IPS-NIHi7 (cell line): ENCODE measurements at regions not wholly inside any gene's neighbourhood (a gene's known extent, or its start where the extent isn't known, plus 50 kb on each side); places are given as distances from the start of the nearest gene placed in this dataset.

Source experiments
- DNase-seq: peaks from one replicate; pipeline ENCODE4 v3.0.0; 2012; ENCODE audit warnings: mixed read lengths; ENCODE audit errors: extremely low spot score

- DNase-seq: no peak
Observed at GRCh38 chr6:100181309-100181708, 187.3 kb upstream of the MCHR2 start.

GRCh38 chr6:100179576-100179975, 185.6 kb upstream of the MCHR2 start:
- DNase-seq: no peak

DNA sequence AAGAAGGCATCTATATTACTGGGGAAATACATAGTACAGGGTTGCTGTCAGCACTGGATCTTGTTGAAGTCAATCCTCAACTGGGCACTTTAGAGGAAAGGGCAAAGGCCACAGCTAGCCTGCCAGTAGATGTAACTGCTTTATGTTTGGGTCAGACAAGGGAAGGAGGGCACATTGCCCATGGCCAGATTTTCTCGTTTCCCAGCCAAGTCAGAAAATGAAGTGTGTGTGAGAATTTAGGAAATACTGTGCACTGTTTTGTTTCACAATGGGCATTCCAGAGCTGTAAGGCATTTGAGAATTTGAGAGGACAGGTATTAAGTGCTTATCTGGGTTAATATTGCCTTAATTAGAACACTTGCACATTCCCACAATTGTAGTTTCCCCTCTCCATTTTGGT, 183.9 kb upstream of the MCHR2 start:
- no peak for DNase-seq

DNA sequence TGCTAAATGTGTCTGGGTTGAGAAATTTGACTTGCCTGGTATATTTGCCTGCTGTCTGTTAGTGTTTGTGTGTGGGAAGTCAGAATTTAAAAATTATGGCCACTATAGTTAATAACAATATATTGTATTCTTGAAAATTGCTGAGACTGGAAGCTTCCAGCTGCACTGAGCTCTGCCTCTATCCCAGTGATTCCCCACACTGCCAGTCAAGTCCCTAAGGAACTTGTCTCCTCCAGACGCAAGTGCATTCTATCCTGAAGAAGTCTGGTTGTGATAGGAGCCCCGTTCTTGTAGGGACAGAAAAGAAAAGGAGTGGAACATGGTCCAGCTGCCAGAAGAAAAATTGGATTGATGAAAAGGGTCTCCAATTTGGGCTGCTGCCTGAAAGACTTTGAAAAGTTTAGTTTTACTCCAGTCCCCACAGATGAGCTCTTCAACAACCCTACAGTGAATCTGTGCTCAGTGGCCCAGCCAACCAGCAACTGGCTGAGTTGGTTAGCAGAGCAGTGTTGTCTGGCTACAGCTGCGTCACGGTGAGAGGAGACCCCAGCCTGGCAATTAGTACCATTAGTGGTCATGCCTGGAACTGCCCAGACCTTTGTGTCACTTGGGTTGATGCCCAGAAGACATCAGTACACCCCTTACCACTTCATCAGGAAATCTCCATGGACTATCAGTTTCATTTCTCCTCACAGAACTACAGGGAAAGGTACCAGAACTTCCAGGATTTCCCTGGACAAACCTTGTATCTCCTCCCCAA, 183.1 kb upstream of the MCHR2 start:
- DNase-seq: no peak

DNA sequence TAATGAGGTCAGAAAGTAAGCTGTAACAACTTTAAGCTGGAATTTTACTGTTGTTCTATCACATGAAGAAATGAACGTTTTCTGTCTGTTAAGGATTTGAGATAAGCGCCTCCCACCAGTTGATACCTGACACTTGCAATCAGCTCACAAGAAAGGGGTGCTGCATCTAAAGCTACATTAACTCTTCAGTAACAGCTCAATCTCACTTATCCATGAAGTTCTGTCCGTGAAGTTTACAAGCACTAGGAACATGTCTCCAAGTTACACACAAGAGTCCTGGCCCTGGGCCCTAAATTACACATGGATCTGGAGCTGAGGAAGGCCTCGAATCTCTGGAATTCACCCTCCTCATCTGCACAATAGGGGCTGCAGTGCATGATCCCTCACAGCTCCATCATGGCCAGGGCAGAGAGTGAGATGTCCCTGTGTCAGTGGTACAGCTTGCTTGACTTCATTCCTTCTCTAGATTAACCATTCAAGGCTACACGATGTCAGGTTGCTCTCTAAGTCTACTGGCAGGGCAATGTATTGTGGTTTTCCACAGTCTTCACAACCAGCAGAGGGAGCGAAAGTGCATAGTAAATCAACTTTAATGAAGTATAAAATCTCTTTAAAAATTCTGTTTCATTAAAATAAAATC, 182.4 kb upstream of the MCHR2 start:
- peak; percentile 29 for DNase-seq

DNA sequence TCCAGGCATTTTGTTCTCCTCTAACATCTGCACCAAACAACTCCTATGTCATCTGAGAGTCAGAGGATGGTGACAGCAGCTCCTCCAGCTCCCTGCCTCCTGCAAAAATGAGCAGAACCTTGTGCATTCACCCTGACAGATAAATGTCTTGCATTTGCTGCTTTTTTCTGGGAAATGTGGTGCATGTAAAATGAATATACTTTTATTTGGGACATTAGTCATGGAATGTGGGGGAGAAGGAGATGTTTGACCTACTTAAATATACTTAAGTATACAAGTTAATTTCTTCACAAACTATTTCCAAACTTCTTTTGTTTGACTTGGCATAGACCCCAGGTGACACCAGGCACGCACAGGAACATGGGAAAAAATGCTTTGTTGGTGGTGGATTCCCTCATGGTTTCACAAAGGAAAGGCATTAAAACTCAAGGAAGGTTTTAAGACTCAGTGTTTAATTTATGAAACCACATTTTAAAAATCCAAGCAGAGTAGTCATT, 181.8 kb upstream of the MCHR2 start:
- DNase-seq: no peak

DNA sequence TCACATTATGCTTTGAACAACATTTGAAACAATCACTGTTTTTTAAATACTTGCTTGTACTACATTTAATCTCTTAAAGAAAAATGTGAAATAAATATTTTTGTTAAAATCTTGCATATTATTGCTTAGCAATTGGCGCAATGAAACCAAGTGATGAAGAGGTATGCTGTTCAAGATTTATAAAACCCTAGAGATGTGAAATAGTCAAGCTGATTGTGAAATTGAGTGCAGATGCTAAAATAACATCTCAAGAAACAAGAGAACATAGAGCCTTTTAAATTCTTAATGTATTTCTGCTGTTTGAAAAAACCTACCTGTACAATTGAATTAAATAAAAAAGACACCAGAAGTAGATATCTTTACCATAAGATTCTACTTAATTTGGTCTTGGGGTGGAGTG, 179.2 kb upstream of the MCHR2 start:
- no peak for DNase-seq

DNA sequence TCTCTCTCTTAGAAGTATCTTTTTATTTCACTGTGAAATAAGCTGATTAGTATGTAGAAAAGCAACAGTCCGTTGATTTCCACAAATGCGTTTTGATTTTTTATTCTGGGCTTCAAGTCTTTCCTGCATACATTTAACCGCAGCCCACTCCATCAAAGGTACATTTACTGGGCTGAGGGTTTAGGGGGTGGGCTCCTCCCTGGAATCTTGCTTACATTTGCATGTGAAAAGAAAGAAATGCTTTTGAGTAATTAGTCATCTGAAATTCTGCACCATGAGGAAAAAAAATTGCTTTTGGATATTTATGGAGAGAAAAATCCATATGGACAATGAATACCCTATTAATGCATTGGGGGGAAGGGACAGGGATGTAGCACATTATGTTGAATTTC, 178.3 kb upstream of the MCHR2 start:
- DNase-seq: no peak

DNA sequence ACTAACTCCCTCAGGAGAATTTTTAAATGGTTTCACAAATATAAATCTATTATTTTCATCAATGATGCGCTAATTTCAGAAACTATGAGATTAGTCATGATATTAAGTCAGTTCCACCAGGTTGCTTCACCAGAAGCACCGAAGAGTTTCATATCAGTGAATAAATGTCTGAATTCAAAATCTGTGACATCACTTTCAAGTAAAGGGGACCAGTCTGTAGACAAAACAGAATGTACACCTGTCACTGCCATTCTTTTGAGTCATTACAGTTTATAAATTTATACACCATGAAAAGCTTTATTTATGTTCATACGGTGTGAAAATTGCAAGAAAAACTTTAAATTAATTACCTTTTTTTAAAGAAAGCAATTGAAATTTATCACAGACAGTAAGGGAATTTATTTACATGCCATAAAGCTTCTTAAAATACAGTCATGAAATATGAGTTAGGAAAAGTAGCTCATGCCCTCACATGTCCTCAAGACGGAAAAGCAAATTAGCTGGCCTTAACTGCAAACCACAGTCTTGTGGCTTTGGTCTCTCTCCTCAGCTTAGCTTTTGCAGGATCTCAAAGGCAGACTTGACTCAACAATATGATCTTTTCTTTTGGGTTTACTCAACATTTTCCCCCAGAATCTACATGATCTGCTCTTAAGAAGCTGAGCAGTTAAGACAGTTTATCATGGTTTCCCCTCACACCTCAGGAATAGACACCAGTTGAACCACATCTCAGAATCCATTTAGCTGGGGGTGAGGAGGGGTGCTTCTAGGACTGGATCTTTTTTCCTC, 177.7 kb upstream of the MCHR2 start:
- DNase-seq: no peak

GRCh38 chr6:100168148-100168547, 174.1 kb upstream of the MCHR2 start:
- DNase-seq: no peak

DNA sequence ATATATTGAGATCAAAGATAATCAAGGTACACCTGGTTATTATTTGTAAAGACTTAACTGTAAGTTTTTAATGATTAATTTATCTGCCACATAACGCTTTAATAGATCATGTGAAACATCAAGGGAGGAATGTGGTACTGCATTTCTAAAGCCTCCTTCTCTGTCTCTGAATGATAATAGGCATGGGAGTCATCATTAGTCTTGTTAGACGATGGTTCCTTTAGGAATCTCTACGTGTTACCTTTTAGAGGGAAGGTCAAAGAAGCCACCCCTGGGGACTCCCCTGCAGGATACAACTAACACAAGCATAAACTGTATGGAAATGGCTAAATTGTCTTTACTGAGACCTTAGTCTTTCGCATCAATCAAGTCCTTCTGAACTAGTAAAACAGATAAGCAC, 173.6 kb upstream of the MCHR2 start:
- DNase-seq: peak; percentile 26

GRCh38 chr6:100166956-100167355, 172.9 kb upstream of the MCHR2 start:
- DNase-seq: no peak

DNA sequence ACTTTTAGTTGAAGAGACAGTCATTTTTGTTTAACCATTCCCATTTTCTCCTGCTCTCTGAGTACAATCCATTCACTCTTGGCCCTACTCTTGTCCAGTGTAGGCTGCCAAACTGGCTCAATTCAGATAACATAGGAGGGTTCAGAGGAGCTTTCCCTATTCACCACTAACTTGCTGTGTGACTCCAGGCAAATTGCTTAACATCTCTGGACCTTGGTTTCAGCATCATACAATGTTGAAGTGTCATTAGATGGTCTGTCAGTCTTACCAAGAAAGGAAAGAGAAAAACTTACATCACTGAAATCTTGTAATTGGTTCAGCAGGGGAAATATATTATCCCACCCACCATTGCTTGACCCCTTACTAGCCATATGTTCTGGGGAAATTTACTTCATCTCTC, 171.4 kb upstream of the MCHR2 start:
- no peak for DNase-seq

DNA sequence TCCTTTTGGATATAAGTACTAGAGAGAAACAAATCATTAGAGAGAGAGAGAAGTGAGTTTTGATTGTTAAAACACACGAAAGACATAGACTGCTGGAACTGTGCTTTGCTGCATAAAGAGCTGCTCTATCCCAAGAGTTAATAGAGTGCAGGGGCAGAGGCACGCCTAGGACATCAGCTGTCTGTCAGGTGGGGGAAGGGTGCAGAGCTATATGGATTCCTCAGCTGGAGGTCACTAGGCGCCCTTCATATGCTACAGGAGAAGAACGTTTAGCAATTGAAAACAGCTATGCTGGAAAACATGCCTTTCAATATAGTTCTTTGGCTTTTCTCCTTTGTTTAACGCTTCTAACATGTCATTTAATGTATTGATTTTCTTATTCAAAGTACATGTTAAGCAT, 169.0 kb upstream of the MCHR2 start:
- peak; percentile 24 for DNase-seq

DNA sequence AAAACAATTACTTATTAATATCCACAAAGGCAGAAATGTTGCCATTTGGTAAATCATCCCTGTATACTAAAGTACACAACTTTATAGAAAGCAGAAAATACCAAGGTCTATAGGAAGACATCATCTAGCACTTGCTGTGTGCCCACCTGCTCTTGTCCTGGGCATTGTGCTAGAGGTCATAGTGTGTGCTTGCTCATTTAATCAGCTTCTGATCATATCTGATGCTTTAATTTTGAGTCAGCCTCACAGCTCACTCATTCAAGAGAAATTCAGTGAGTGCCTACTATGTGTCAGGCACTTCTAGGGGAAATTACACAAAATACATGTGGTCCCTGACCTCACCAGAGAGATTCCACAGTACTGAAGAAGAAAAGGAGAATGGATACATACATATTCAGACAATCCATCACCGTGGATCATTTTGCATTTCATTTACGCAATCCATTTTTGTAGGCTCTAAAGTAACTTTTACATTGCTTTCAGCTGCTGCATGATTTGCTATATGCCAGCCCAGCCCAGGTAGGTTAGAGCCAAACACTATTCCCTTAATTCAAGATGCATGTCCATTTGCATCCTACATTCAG, 167.9 kb upstream of the MCHR2 start:
- DNase-seq: no peak

GRCh38 chr6:100160930-100161329, 166.9 kb upstream of the MCHR2 start:
- peak; percentile 42 for DNase-seq

DNA sequence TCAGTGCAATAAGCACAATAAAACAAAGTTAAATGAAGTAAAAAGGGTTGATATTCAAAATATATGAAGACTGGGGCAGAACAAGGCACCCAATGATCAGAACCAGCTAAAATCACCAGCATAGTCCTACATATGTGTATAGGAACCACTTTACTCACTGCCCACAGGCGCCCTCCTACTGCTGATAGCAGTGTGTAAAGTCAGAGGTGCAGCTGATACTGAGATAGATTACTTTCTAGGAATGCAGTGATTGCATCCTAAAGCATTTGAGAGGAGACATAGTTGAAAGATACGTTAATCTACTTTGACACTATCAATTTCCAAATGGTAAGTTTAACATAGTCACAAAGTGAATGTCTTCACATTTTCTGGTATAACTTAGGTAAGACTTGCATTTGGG, 161.1 kb upstream of the MCHR2 start:
- DNase-seq: no peak

- DNase-seq: no peak
Observed at GRCh38 chr6:100153636-100154275, 159.7 kb upstream of the MCHR2 start.

GRCh38 chr6:100152201-100152600, 158.2 kb upstream of the MCHR2 start:
- DNase-seq: no peak

- no peak for DNase-seq
Observed at GRCh38 chr6:100144991-100145390, 151.0 kb upstream of the MCHR2 start.

- no peak for DNase-seq
Observed at GRCh38 chr6:100138346-100139022, 144.5 kb upstream of the MCHR2 start.
